ENCODE measurements at regions not wholly inside any gene's neighbourhood (a gene's known extent, or its start where the extent isn't known, plus 50 kb on each side); places are given as distances from the start of the nearest gene placed in this dataset.
"Not testable (repeated sequence)": the region's sequence is repeated elsewhere in the genome, so short reads cannot be mapped to it uniquely, and the experiment has no call there.

GRCh38 chr5:32842813-32843530, 131.9 kb downstream of the NPR3 start:
- peak; percentile 43 for DNase-seq (ENCODE audit: low read depth)

DNA sequence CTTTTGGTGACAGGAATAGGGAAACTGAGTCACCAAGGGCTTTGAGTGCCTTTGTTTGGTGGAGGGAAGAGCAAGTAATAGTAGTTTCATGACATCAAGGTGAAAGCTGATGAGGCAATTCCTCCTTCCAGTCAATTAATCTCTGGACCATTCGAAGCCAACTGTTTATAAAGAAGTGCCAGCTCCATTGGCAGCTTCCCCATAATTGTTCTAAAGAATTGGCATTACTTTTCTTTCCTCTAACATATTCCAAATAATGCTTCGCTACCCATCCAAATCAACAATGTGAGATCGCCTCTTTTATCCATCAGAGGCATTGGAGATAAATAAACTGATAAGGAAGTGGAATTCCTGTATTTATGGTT, 132.4 kb downstream of the NPR3 start:
- no peak for DNase-seq (ENCODE audit: low read depth)

DNA sequence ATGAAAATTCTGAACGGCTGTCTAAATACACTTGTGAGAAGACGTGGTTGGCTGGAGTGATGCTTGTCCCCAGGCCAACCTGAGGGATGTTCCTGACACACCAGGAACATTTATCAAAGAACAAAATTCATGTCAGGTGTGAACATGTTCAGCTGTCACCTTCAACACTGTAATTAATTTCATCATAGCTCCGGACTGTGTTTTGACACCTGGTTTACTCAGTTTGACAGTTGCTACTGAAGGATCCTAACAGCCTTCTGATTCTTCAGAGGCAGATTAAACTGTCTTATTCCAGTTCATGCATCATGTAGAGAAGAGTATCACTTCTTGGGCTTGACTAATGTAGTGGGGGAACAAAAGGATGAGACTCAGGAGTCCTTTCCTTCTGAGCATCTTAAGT, 134.1 kb downstream of the NPR3 start:
- no peak for DNase-seq (ENCODE audit: low read depth)

DNA sequence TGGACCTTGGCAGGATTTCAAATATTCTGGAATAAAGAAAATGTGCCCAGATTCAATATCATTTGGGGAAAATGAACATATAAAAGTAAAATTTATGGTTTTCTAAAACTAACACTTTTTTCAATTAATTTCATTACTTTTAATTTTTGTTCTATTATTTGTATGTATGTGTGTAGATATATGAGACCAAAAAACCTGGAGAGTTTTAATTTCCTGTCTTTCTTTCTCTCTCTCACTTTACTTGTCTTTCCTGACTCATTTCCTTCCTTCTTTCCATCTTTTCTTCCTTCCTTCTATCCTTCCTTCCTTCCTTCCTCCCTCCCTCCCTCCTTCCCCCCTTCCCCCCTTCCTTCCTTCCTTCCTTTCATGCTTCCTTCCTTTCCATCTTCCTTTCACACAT, 137.0 kb downstream of the NPR3 start:
- no peak for DNase-seq (ENCODE audit: low read depth)

DNA sequence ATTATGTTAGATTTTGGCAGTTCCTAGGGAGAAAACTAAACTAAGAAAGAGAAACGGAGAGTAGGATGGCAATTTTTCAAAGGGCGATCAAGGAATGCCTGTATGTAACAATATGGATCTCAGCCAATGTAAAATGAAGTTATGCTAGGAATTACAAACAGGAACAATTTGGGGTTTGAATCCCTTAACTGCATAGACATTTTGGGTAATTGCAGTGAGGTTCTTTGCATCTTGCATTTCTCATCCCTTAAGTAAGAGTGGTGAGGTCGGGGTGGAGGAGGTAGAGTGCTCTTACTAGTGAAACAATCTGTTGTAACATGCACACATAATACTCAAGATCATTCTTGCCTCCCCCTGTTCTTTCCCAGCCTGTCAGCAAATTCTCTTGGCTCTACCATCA, 137.6 kb downstream of the NPR3 start:
- DNase-seq (ENCODE audit: low read depth) = no peak

- DNase-seq (ENCODE audit: low read depth) = no peak
These were observed 139.8 kb downstream of the NPR3 start for GRCh38 chr5:32850817-32851496.

- DNase-seq (ENCODE audit: low read depth) = no peak
These were observed 140.5 kb downstream of the NPR3 start for GRCh38 chr5:32851559-32852173.

DNA sequence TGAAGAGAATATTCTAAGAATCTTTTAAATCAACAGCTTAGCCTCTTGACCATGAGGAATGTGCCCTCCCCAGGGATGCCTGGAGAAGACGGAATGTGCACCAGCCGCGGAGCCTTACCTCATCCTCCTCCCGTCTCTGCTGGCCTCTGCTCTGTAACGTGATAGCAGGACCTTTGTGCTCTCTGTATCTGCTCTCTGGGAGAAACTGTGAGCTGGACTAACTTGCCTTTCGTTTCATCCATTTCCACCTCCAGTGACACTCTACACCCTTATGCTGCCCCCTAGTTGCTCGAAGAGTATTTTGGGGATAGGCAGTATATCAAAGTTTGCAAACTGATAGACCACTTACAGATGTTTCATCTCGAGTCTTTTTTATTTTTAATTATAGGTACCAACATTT, 141.4 kb downstream of the NPR3 start:
- no peak for DNase-seq (ENCODE audit: low read depth)

DNA sequence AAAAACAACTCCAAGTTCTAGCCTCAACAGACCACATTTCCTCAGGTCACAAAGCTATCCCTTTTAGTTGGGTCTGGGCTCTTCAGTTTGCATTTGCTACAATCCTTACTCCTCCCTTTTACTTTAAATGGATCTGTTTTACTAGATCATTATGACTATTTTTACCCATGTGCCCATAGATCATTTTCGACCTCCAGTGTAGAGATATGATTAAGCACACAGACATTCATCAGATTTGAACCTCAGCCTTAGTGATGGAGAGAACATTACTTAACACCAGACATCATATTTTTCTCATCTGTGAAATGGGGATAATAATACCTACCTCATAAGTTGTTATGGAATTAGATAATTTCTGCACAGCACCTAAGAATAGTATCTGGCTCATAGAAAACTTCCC, 141.9 kb downstream of the NPR3 start:
- DNase-seq (ENCODE audit: low read depth) = no peak

GRCh38 chr5:32854473-32854872, 143.4 kb downstream of the NPR3 start:
- DNase-seq (ENCODE audit: low read depth) = no peak

DNA sequence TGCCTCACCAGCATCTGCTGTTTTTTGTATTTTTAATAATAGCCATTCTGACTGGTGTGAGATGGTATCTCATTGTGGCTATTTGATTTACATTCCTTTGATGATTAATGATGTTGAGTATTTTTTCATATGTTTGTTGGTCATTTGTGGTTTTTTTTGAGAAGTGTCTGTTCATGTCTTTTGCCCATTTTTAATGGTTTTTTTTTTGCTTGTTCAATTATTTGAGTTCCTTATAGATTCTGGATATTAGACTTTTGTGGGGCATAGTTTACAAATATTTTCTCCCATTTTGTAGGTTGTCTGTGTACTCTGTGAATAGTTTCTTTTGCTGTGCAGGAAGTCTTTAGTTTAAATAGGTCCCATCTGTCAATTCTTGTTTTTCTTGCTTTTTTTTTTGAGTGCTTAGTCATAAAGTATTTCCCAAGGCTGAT, 148.1 kb downstream of the NPR3 start:
- DNase-seq (ENCODE audit: low read depth) = no peak

- DNase-seq (ENCODE audit: low read depth) = no peak
These were observed 154.4 kb downstream of the NPR3 start for GRCh38 chr5:32865475-32865874.

DNA sequence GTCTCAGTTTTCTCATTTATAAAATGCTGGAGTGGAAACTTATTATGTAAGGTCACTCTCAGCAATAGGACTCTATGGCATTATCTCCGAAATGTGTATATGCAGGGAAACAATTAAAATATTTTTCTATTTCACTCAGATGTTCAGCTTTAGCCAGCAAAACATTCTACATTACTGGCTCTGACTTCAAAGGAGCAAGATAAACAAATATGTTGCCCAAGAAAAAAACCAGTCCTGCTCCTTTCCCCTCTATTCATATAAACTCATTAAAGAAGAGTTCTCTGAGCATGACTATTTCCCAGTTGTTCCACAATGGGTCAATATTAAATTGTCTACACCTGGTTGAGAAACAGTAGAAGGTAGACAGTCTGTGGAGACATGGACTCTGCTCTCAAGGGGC, 155.0 kb downstream of the NPR3 start:
- no peak for DNase-seq (ENCODE audit: low read depth)

- no peak for DNase-seq (ENCODE audit: low read depth)
These were observed 158.1 kb downstream of the NPR3 start for GRCh38 chr5:32869216-32869615.

DNA sequence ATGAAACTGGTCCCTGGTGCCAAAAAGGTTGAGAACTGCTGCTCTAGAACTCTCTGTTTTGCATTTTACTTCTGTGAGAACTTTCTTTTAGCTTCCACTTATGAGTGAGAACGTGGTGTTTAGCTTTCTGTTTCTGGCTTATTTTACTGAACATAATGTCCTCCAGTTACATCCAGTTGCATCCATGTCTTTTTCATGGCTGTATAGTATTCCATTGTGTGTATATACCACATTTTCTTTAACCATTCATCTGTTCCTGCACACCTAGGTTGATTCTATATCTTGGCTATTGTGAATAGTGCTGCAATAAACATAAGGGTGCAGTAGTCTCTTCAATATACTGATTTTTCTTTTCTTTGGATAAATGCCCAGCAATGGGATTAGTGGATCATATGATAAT, 165.7 kb downstream of the NPR3 start:
- no peak for DNase-seq (ENCODE audit: low read depth)

- not testable (repeated sequence) for DNase-seq (ENCODE audit: low read depth)
These were observed 168.2 kb downstream of the NPR3 start for GRCh38 chr5:32879364-32879763.

- no peak for DNase-seq (ENCODE audit: low read depth)
These were observed 169.7 kb downstream of the NPR3 start for GRCh38 chr5:32880796-32881195.

- DNase-seq (ENCODE audit: low read depth) = no peak
These were observed 176.3 kb downstream of the NPR3 start for GRCh38 chr5:32887390-32887789.

GRCh38 chr5:32889078-32889477, 178.0 kb downstream of the NPR3 start:
- no peak for DNase-seq (ENCODE audit: low read depth)

DNA sequence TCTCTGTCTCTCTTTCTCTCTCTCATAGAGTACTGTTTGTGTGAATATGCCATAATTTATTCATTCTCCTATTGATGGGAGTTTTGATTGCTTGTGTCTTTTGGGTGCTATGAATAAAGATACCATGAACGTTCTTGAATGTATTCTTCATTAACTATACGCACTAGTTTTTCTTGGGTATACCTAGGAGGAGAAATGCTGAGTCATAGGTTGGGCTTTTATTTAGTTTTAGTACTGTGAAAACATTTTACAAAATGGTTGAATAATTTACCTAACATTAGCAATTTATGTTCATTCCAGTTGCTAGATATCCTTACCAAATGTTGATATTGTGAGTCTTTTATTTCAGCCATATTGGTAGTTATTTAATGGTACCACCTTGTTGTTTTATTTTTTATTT, 192.5 kb downstream of the NPR3 start:
- DNase-seq (ENCODE audit: low read depth) = no peak

GRCh38 chr5:32908641-32909040, 197.5 kb downstream of the NPR3 start:
- no peak for DNase-seq (ENCODE audit: low read depth)

DNA sequence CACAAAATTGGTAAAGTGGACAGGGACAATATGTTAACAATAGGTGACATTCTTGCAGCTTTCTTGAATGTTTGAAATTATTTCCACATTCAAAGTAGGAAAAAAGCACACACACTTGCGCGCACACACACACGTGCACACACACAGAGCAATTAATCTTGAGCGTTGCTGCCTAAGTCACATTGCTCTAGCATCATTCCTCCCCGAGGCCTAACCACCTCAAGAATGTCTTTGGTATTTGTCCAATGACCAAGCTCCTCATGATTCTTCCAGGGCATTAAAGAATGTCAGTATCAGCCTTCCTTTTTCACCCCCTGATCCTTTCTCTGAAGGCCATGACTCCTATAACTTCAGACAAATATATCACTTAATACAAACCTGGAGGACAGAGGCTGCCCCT, 198.1 kb downstream of the NPR3 start:
- no peak for DNase-seq (ENCODE audit: low read depth)

DNA sequence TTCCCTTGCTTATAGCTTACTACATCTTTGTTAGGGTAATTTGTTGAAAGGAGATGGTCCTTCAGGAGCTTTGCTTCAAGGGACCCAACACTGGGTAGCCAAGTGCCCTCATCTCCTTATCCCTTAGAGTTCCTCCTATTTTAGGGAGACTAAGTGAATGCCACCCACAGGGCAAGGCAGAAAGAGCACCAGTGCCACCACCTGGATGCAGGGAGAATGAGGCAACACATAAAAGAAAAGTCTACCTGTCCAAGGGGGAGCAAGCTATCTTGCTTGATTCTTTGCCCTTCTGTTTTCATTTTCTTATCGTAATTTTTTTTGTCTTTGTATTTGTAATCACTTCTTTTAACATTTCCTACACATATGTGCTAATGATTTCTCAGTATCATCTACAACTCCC, 205.5 kb downstream of the NPR3 start:
- no peak for DNase-seq (ENCODE audit: low read depth)

- no peak for DNase-seq (ENCODE audit: low read depth)
These were observed 217.6 kb downstream of the NPR3 start for GRCh38 chr5:32928761-32929160.
